ENCODE measurements at regions not wholly inside any gene's neighbourhood (a gene's known extent, or its start where the extent isn't known, plus 50 kb on each side); places are given as distances from the start of the nearest gene placed in this dataset.

GRCh38 chr1:17994046-17994445, 113.6 kb upstream of the IGSF21 start:
- H2AFZ ChIP-seq (ENCODE audit: low read depth): no peak overlapping the region
- no peak overlapping the region for H3K9ac ChIP-seq
- H3K4me1 ChIP-seq (ENCODE audit: low read depth, poor library complexity, severe bottlenecking): no peaks in the 10 kb centered on the region
- no peaks in the 10 kb centered on the region for H3K36me3 ChIP-seq (ENCODE audit: insufficient read depth)
- H3K27ac ChIP-seq: no peak overlapping the region
- no peak overlapping the region for H3K4me2 ChIP-seq
- TF ChIP-seq CTCF (conservative IDR thresholded peaks at IDR 0.05; ENCODE audit: low read depth, low read length): no peak
- no peaks in the 10 kb centered on the region for H3K79me2 ChIP-seq (ENCODE audit: insufficient read depth, low read depth)
- no peaks in the 10 kb centered on the region; the same call in 1 of the 2 replicates for H3K27me3 ChIP-seq (ENCODE audit: insufficient read depth, low read depth)
- no peak overlapping the region for H3K4me3 ChIP-seq (IDR thresholded peaks at IDR 0.05; ENCODE audit: insufficient read depth, low read depth, low read length)
- H4K20me1 ChIP-seq (ENCODE audit: insufficient read depth): no peaks in the 10 kb centered on the region

GRCh38 chr1:17995480-17995879, 112.1 kb upstream of the IGSF21 start:
- no peaks in the 10 kb centered on the region for H3K4me1 ChIP-seq (ENCODE audit: low read depth, poor library complexity, severe bottlenecking)
- no peaks in the 10 kb centered on the region; the same call in 1 of the 2 replicates for H3K27me3 ChIP-seq (ENCODE audit: insufficient read depth, low read depth)
- no peak overlapping the region for H3K9ac ChIP-seq
- no peaks in the 10 kb centered on the region for H4K20me1 ChIP-seq (ENCODE audit: insufficient read depth)
- H3K79me2 ChIP-seq (ENCODE audit: insufficient read depth, low read depth): no peaks in the 10 kb centered on the region
- H2AFZ ChIP-seq (ENCODE audit: low read depth): no peak overlapping the region
- H3K27ac ChIP-seq: no peak overlapping the region
- no peak overlapping the region for H3K4me2 ChIP-seq
- no peaks in the 10 kb centered on the region for H3K36me3 ChIP-seq (ENCODE audit: insufficient read depth)
- TF ChIP-seq CTCF (conservative IDR thresholded peaks at IDR 0.05; ENCODE audit: low read depth, low read length): no peak
- no peak overlapping the region for H3K4me3 ChIP-seq (IDR thresholded peaks at IDR 0.05; ENCODE audit: insufficient read depth, low read depth, low read length)

GRCh38 chr1:17998889-17999288, 108.7 kb upstream of the IGSF21 start:
- Histone ChIP-seq H3K4me2 (no peak overlapping the region), H3K9ac (no peak overlapping the region), H3K27ac (no peak overlapping the region), H3K27me3 (ENCODE audit: insufficient read depth, low read depth) (no peaks in the 10 kb centered on the region; the same call in 1 of the 2 replicates), H3K36me3 (ENCODE audit: insufficient read depth) (no peaks in the 10 kb centered on the region), H4K20me1 (ENCODE audit: insufficient read depth) (no peaks in the 10 kb centered on the region), H3K4me1 (ENCODE audit: low read depth, poor library complexity, severe bottlenecking) (no peaks in the 10 kb centered on the region), H2AFZ (ENCODE audit: low read depth) (no peak overlapping the region), H3K79me2 (ENCODE audit: insufficient read depth, low read depth) (no peaks in the 10 kb centered on the region), H3K4me3 (IDR thresholded peaks at IDR 0.05; ENCODE audit: insufficient read depth, low read depth, low read length) (no peak overlapping the region)
- no peak; the same call in 1 of the 2 replicates for TF ChIP-seq CTCF (conservative IDR thresholded peaks at IDR 0.05; ENCODE audit: low read depth, low read length)

- Histone ChIP-seq H3K27ac (no peak overlapping the region), H3K4me3 (IDR thresholded peaks at IDR 0.05; ENCODE audit: insufficient read depth, low read depth, low read length) (no peak overlapping the region), H3K36me3 (ENCODE audit: insufficient read depth) (no peaks in the 10 kb centered on the region), H3K79me2 (ENCODE audit: insufficient read depth, low read depth) (no peaks in the 10 kb centered on the region), H2AFZ (ENCODE audit: low read depth) (no peak overlapping the region), H3K4me2 (no peak overlapping the region), H3K4me1 (ENCODE audit: low read depth, poor library complexity, severe bottlenecking) (no peaks in the 10 kb centered on the region), H3K27me3 (ENCODE audit: insufficient read depth, low read depth) (no peaks in the 10 kb centered on the region; the same call in 1 of the 2 replicates), H3K9ac (no peak overlapping the region), H4K20me1 (ENCODE audit: insufficient read depth) (no peaks in the 10 kb centered on the region)
- TF ChIP-seq CTCF (conservative IDR thresholded peaks at IDR 0.05; ENCODE audit: low read depth, low read length): no peak
Observed at GRCh38 chr1:17999884-18000283, 107.7 kb upstream of the IGSF21 start.
